ENCODE measurements at regions not wholly inside any gene's neighbourhood (a gene's known extent, or its start where the extent isn't known, plus 50 kb on each side); places are given as distances from the start of the nearest gene placed in this dataset.

DNA sequence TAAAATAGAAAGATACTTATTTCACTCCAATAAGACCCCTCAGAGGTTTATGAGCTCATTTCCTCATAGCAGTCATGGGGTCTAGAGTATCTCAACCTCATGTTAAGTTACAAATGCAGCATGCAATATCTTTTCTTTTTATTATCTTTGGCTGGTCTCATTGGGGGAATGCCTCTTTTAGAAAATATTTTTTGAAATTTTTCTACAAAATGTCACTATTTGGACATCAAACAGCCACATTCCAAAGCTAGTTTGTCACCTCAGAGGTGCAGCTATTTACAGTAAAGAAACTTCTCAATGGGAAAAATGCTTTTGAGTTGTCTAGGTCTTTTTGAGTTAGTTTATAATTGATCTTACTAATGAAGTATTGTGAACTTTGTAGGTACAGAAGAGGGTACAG, 370.7 kb upstream of the LRATD1 start:
- ChIA-PET CTCF (no interaction called here), POLR2A (no interaction called here)
- no peak overlapping the region for H3K4me3 ChIP-seq (ENCODE audit: control insufficient read depth in 1 of 7, extremely low read depth in 1 of 7, insufficient read depth in 4 of 7, low read depth in 2 of 7, low read length in 6 of 7)
- DNase-seq, result no peak
- no peaks in the 10 kb centered on the region for H3K4me1 ChIP-seq (ENCODE audit: control extremely low read depth in 1 of 4, control insufficient read depth in 4 of 4, insufficient read depth in 4 of 4, low read length in 3 of 4)
- H3K36me3 ChIP-seq (ENCODE audit: control insufficient read depth in 4 of 4, insufficient read depth in 4 of 4, low read length in 3 of 4), result no peaks in the 10 kb centered on the region
- no peaks in the 10 kb centered on the region for H3K27me3 ChIP-seq (replicated peaks in 2 of 5; ENCODE audit: control insufficient read depth in 4 of 5, insufficient read depth in 5 of 5, low read length in 4 of 5)
- no peak overlapping the region for H3K27ac ChIP-seq (ENCODE audit: insufficient read depth in 1 of 2, low read depth in 1 of 2, low read length in 2 of 2, poor library complexity in 1 of 2, severe bottlenecking in 2 of 2)
- no peaks in the 10 kb centered on the region for H3K9me3 ChIP-seq (ENCODE audit: control extremely low read depth in 1 of 5, control insufficient read depth in 4 of 5, insufficient read depth in 2 of 5, low read depth in 1 of 5, low read length in 4 of 5)

- no peak for DNase-seq
- Histone ChIP-seq H3K27ac (ENCODE audit: insufficient read depth in 1 of 2, low read depth in 1 of 2, low read length in 2 of 2, poor library complexity in 1 of 2, severe bottlenecking in 2 of 2) (no peak overlapping the region), H3K27me3 (replicated peaks in 2 of 5; ENCODE audit: control insufficient read depth in 4 of 5, insufficient read depth in 5 of 5, low read length in 4 of 5) (no peaks in the 10 kb centered on the region), H3K36me3 (ENCODE audit: control insufficient read depth in 4 of 4, insufficient read depth in 4 of 4, low read length in 3 of 4) (no peaks in the 10 kb centered on the region), H3K4me3 (ENCODE audit: control insufficient read depth in 1 of 7, extremely low read depth in 1 of 7, insufficient read depth in 4 of 7, low read depth in 2 of 7, low read length in 6 of 7) (no peak overlapping the region), H3K4me1 (ENCODE audit: control extremely low read depth in 1 of 4, control insufficient read depth in 4 of 4, insufficient read depth in 4 of 4, low read length in 3 of 4) (no peaks in the 10 kb centered on the region), H3K9me3 (ENCODE audit: control extremely low read depth in 1 of 5, control insufficient read depth in 4 of 5, insufficient read depth in 2 of 5, low read depth in 1 of 5, low read length in 4 of 5) (no peaks in the 10 kb centered on the region)
- POLR2A ChIA-PET, result no interaction called here
- CTCF ChIA-PET, result no interaction called here
Measured at GRCh38 chr2:14263053-14263452, 369.5 kb upstream of the LRATD1 start.

GRCh38 chr2:14270036-14270582, 362.4 kb upstream of the LRATD1 start:
- CTCF ChIA-PET, result interaction anchor here (1.3 kb wide), 1 partner anchor 25 kb away, joined by 3 read pairs; no protein-coding TSS in a partner anchor
- no peak overlapping the region for H3K4me3 ChIP-seq (ENCODE audit: control insufficient read depth in 1 of 7, extremely low read depth in 1 of 7, insufficient read depth in 4 of 7, low read depth in 2 of 7, low read length in 6 of 7)
- no peaks in the 10 kb centered on the region for H3K4me1 ChIP-seq (ENCODE audit: control extremely low read depth in 1 of 4, control insufficient read depth in 4 of 4, insufficient read depth in 4 of 4, low read length in 3 of 4)
- H3K36me3 ChIP-seq (ENCODE audit: control insufficient read depth in 4 of 4, insufficient read depth in 4 of 4, low read length in 3 of 4), result no peaks in the 10 kb centered on the region
- WGBS (ENCODE audit: insufficient coverage), result 93% methylated on average over 3 of the region's 5 CpGs
- no peaks in the 10 kb centered on the region for H3K27me3 ChIP-seq (replicated peaks in 2 of 5; ENCODE audit: control insufficient read depth in 4 of 5, insufficient read depth in 5 of 5, low read length in 4 of 5)
- no peaks in the 10 kb centered on the region for H3K9me3 ChIP-seq (ENCODE audit: control extremely low read depth in 1 of 5, control insufficient read depth in 4 of 5, insufficient read depth in 2 of 5, low read depth in 1 of 5, low read length in 4 of 5)
- POLR2A ChIA-PET, result no interaction called here
- H3K27ac ChIP-seq (ENCODE audit: insufficient read depth in 1 of 2, low read depth in 1 of 2, low read length in 2 of 2, poor library complexity in 1 of 2, severe bottlenecking in 2 of 2), result no peak overlapping the region
- DNase-seq, result no peak

DNA sequence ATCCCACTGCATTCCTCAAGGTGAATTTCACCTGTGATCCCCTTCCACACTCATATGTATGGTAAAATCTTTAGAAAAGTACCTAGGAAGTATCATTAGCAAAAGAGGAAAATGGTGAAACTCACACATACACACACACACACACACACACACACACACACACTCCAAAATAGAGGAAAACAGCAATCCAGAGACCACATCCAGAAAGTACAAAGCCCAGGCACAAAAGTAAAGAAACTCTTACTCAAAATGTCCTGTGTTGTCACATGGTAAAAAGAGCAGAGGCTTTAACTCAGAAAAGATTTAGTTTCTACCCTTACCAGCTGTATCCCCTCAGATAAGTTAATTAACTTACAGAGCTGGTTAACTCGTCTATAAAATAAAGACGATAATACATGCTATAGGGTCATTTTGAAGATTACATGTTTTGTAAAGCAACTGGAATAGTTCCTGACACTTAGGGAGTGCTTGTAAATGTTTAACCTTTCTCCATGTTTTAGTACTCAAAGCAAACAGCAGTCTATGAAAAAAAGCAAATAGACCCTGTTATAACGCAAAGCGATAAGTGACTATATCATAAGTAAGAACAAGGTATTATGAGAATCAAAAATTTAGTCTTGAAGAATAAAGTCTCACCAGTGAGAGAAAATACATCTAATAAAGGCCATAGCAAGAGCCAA, 360.0 kb upstream of the LRATD1 start:
- ChIA-PET POLR2A (no interaction called here), CTCF (no interaction called here)
- Histone ChIP-seq H3K9me3 (ENCODE audit: control extremely low read depth in 1 of 5, control insufficient read depth in 4 of 5, insufficient read depth in 2 of 5, low read depth in 1 of 5, low read length in 4 of 5) (no peaks in the 10 kb centered on the region), H3K4me3 (ENCODE audit: control insufficient read depth in 1 of 7, extremely low read depth in 1 of 7, insufficient read depth in 4 of 7, low read depth in 2 of 7, low read length in 6 of 7) (no peak overlapping the region), H3K27ac (ENCODE audit: insufficient read depth in 1 of 2, low read depth in 1 of 2, low read length in 2 of 2, poor library complexity in 1 of 2, severe bottlenecking in 2 of 2) (no peak overlapping the region), H3K27me3 (replicated peaks in 2 of 5; ENCODE audit: control insufficient read depth in 4 of 5, insufficient read depth in 5 of 5, low read length in 4 of 5) (no peaks in the 10 kb centered on the region), H3K4me1 (ENCODE audit: control extremely low read depth in 1 of 4, control insufficient read depth in 4 of 4, insufficient read depth in 4 of 4, low read length in 3 of 4) (no peaks in the 10 kb centered on the region), H3K36me3 (ENCODE audit: control insufficient read depth in 4 of 4, insufficient read depth in 4 of 4, low read length in 3 of 4) (no peaks in the 10 kb centered on the region)
- WGBS (ENCODE audit: insufficient coverage), result 80% methylated on average over 1 of the region's 4 CpGs
- no peak for DNase-seq

GRCh38 chr2:14273650-14274049, 358.9 kb upstream of the LRATD1 start:
- WGBS (ENCODE audit: insufficient coverage), result no CpG with 5 or more reads among the region's 1 CpG
- H3K27me3 ChIP-seq (replicated peaks in 2 of 5; ENCODE audit: control insufficient read depth in 4 of 5, insufficient read depth in 5 of 5, low read length in 4 of 5), result no peaks in the 10 kb centered on the region
- H3K36me3 ChIP-seq (ENCODE audit: control insufficient read depth in 4 of 4, insufficient read depth in 4 of 4, low read length in 3 of 4), result no peaks in the 10 kb centered on the region
- H3K9me3 ChIP-seq (ENCODE audit: control extremely low read depth in 1 of 5, control insufficient read depth in 4 of 5, insufficient read depth in 2 of 5, low read depth in 1 of 5, low read length in 4 of 5), result no peaks in the 10 kb centered on the region
- no peak overlapping the region for H3K27ac ChIP-seq (ENCODE audit: insufficient read depth in 1 of 2, low read depth in 1 of 2, low read length in 2 of 2, poor library complexity in 1 of 2, severe bottlenecking in 2 of 2)
- H3K4me3 ChIP-seq (ENCODE audit: control insufficient read depth in 1 of 7, extremely low read depth in 1 of 7, insufficient read depth in 4 of 7, low read depth in 2 of 7, low read length in 6 of 7), result no peak overlapping the region
- H3K4me1 ChIP-seq (ENCODE audit: control extremely low read depth in 1 of 4, control insufficient read depth in 4 of 4, insufficient read depth in 4 of 4, low read length in 3 of 4), result no peaks in the 10 kb centered on the region
- POLR2A ChIA-PET, result no interaction called here
- CTCF ChIA-PET, result no interaction called here
- DNase-seq, result no peak

GRCh38 chr2:14284244-14284643, 348.3 kb upstream of the LRATD1 start:
- Histone ChIP-seq H3K4me1 (ENCODE audit: control extremely low read depth in 1 of 4, control insufficient read depth in 4 of 4, insufficient read depth in 4 of 4, low read length in 3 of 4) (no peaks in the 10 kb centered on the region), H3K27ac (ENCODE audit: insufficient read depth in 1 of 2, low read depth in 1 of 2, low read length in 2 of 2, poor library complexity in 1 of 2, severe bottlenecking in 2 of 2) (no peak overlapping the region), H3K4me3 (ENCODE audit: control insufficient read depth in 1 of 7, extremely low read depth in 1 of 7, insufficient read depth in 4 of 7, low read depth in 2 of 7, low read length in 6 of 7) (no peak overlapping the region), H3K27me3 (replicated peaks in 2 of 5; ENCODE audit: control insufficient read depth in 4 of 5, insufficient read depth in 5 of 5, low read length in 4 of 5) (no peaks in the 10 kb centered on the region), H3K9me3 (ENCODE audit: control extremely low read depth in 1 of 5, control insufficient read depth in 4 of 5, insufficient read depth in 2 of 5, low read depth in 1 of 5, low read length in 4 of 5) (no peaks in the 10 kb centered on the region), H3K36me3 (ENCODE audit: control insufficient read depth in 4 of 4, insufficient read depth in 4 of 4, low read length in 3 of 4) (no peaks in the 10 kb centered on the region)
- CTCF ChIA-PET, result no interaction called here
- no peak for DNase-seq
- POLR2A ChIA-PET, result no interaction called here

DNA sequence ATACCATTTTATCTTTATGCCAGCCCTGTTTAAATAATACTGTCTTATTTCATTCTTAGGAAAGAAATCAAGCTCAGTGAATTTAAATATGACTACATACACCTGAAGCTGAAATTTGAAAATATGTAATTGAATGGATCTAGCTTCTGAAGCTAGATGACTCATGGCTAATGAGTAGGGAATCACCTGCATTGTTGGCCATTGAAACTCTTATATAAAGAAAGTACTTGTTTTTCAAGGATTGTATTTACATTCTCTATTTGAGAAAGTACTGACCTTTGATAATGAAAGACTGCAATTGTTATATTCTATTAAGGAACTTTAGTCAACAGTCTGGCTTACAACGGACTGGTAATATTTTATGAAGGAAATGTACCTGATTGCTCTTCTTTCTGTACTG, 346.7 kb upstream of the LRATD1 start:
- H3K9me3 ChIP-seq (ENCODE audit: control extremely low read depth in 1 of 5, control insufficient read depth in 4 of 5, insufficient read depth in 2 of 5, low read depth in 1 of 5, low read length in 4 of 5), result no peaks in the 10 kb centered on the region
- H3K27ac ChIP-seq (ENCODE audit: insufficient read depth in 1 of 2, low read depth in 1 of 2, low read length in 2 of 2, poor library complexity in 1 of 2, severe bottlenecking in 2 of 2), result no peak overlapping the region
- CTCF ChIA-PET, result no interaction called here
- no peaks in the 10 kb centered on the region for H3K27me3 ChIP-seq (replicated peaks in 2 of 5; ENCODE audit: control insufficient read depth in 4 of 5, insufficient read depth in 5 of 5, low read length in 4 of 5)
- no peak for DNase-seq
- H3K4me3 ChIP-seq (ENCODE audit: control insufficient read depth in 1 of 7, extremely low read depth in 1 of 7, insufficient read depth in 4 of 7, low read depth in 2 of 7, low read length in 6 of 7), result no peak overlapping the region
- H3K36me3 ChIP-seq (ENCODE audit: control insufficient read depth in 4 of 4, insufficient read depth in 4 of 4, low read length in 3 of 4), result no peaks in the 10 kb centered on the region
- 100% methylated on average over 1 of the region's 1 CpG for WGBS (ENCODE audit: insufficient coverage)
- no peaks in the 10 kb centered on the region for H3K4me1 ChIP-seq (ENCODE audit: control extremely low read depth in 1 of 4, control insufficient read depth in 4 of 4, insufficient read depth in 4 of 4, low read length in 3 of 4)
- POLR2A ChIA-PET, result no interaction called here

Data from common myeloid progenitor, CD34-positive (primary cell).